K562 (cell line): ENCODE measurements at regions not wholly inside any gene's neighbourhood (a gene's known extent, or its start where the extent isn't known, plus 50 kb on each side); places are given as distances from the start of the nearest gene placed in this dataset.

Experiments
- KDM4B ChIP-seq, 2 experiments: fragments of 450-650 bp in 1 of 2; sonication (generic) in 1 of 2; IDR thresholded peaks; 2 replicates each; pipeline ENCODE4 v1.6.1; 2016 to 2017; ENCODE audit warnings: borderline replicate concordance in 2 of 2, antibody characterized with exemption in 1 of 2, low read depth in 1 of 2, mild to moderate bottlenecking in 1 of 2
- NR2C2 ChIP-seq, 2 experiments: fragments of 200-800 bp in 1 of 2; sonication (Bioruptor generic) in 1 of 2; sonication (generic) in 1 of 2; formaldehyde crosslinking in 1 of 2; IDR thresholded peaks; 2 replicates each; pipeline versions ENCODE4 v1.6.1 to v1.8.0; 2016 to 2022; ENCODE audit warnings: mild to moderate bottlenecking in 1 of 2, missing compliant biosample characterization in 1 of 2, missing genetic modification characterization in 1 of 2, missing genetic modification reagents in 1 of 2
- TF ChIP-seq, protein P1 (sequence below), 3 experiments: IDR thresholded peaks in 2 of 3; conservative IDR thresholded peaks in 1 of 3; 2 replicates each; pipeline ENCODE4 v1.5.1; 2011 to 2012; ENCODE audit warnings: low read length in 3 of 3, mild to moderate bottlenecking in 3 of 3, control low read depth in 2 of 3, improper control_type of control experiment in 1 of 3, inconsistent platforms in 1 of 3, low read depth in 1 of 3, mixed read lengths in 1 of 3, moderate library complexity in 1 of 3; ENCODE audit not compliant: insufficient read depth in 2 of 3

GRCh38 chr12:38175538-38175937, 141.0 kb upstream of the ALG10B start:
- TF ChIP-seq KDM4B (IDR thresholded peaks at IDR 0.05; ENCODE audit: borderline replicate concordance in 2 of 2, low read depth in 1 of 2): no peak
- TF ChIP-seq, protein P1, sequence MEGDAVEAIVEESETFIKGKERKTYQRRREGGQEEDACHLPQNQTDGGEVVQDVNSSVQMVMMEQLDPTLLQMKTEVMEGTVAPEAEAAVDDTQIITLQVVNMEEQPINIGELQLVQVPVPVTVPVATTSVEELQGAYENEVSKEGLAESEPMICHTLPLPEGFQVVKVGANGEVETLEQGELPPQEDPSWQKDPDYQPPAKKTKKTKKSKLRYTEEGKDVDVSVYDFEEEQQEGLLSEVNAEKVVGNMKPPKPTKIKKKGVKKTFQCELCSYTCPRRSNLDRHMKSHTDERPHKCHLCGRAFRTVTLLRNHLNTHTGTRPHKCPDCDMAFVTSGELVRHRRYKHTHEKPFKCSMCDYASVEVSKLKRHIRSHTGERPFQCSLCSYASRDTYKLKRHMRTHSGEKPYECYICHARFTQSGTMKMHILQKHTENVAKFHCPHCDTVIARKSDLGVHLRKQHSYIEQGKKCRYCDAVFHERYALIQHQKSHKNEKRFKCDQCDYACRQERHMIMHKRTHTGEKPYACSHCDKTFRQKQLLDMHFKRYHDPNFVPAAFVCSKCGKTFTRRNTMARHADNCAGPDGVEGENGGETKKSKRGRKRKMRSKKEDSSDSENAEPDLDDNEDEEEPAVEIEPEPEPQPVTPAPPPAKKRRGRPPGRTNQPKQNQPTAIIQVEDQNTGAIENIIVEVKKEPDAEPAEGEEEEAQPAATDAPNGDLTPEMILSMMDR (IDR thresholded peaks at IDR 0.05 in 2 of 3, conservative IDR thresholded peaks at IDR 0.05 in 1 of 3; ENCODE audit: insufficient read depth in 2 of 3, low read depth in 1 of 3, low read length in 3 of 3): no peak
- no peak for TF ChIP-seq NR2C2 (CRISPR knock-in tag; IDR thresholded peaks at IDR 0.05)
- TF ChIP-seq NR2C2 (tag; IDR thresholded peaks at IDR 0.05): no peak
